HG03135 (cell line): ENCODE measurements at regions not wholly inside any gene's neighbourhood (a gene's known extent, or its start where the extent isn't known, plus 50 kb on each side); places are given as distances from the start of the nearest gene placed in this dataset.
A peak's percentile ranks its signal among the peaks of the same experiment; 100 is the strongest.
"Not testable (repeated sequence)": the region's sequence is repeated elsewhere in the genome, so short reads cannot be mapped to it uniquely, and the experiment has no call there.

Source experiments
- ATAC-seq: cut with Tn5 transposase; IDR thresholded peaks from one replicate; pipeline ENCODE4 v1.9.1; 2021; ENCODE audit warnings: mild to moderate bottlenecking, moderate library complexity; ENCODE audit not compliant: unreplicated experiment

- ATAC-seq = no peak
Observed at GRCh38 chr14:65957631-65958205, 528.5 kb upstream of the CCDC196 start.

GRCh38 chr14:65958664-65959562 lies 527.3 kb upstream of the CCDC196 start:
- ATAC-seq = peak; percentile 57

GRCh38 chr14:65959563-65960024 lies 526.6 kb upstream of the CCDC196 start:
- peak; percentile 74 for ATAC-seq

- no peak for ATAC-seq
Observed at GRCh38 chr14:65961004-65961403, 525.2 kb upstream of the CCDC196 start.

GRCh38 chr14:65962952-65963351 lies 523.2 kb upstream of the CCDC196 start:
- no peak for ATAC-seq

- ATAC-seq = no peak
Observed at GRCh38 chr14:65964366-65964765, 521.8 kb upstream of the CCDC196 start.

- no peak for ATAC-seq
Observed at GRCh38 chr14:65966188-65966587, 520.0 kb upstream of the CCDC196 start.

- ATAC-seq = no peak
Observed at GRCh38 chr14:65972346-65972870, 513.8 kb upstream of the CCDC196 start.

GRCh38 chr14:65972891-65973290 lies 513.3 kb upstream of the CCDC196 start:
- no peak for ATAC-seq

GRCh38 chr14:65975865-65976264 lies 510.3 kb upstream of the CCDC196 start:
- no peak for ATAC-seq

- ATAC-seq = no peak
Observed at GRCh38 chr14:65976761-65977404, 509.3 kb upstream of the CCDC196 start.

- no peak for ATAC-seq
Observed at GRCh38 chr14:65981192-65981843, 504.9 kb upstream of the CCDC196 start.

- no peak for ATAC-seq
Observed at GRCh38 chr14:65986041-65986440, 500.1 kb upstream of the CCDC196 start.

GRCh38 chr14:65989981-65990380 lies 496.2 kb upstream of the CCDC196 start:
- no peak for ATAC-seq

- ATAC-seq = no peak
Observed at GRCh38 chr14:65991104-65991503, 495.1 kb upstream of the CCDC196 start.

GRCh38 chr14:65991935-65992334 lies 494.2 kb upstream of the CCDC196 start:
- not testable (repeated sequence) for ATAC-seq

GRCh38 chr14:65993103-65993502 lies 493.1 kb upstream of the CCDC196 start:
- ATAC-seq = no peak

- ATAC-seq = no peak
Observed at GRCh38 chr14:65993996-65994395, 492.2 kb upstream of the CCDC196 start.

GRCh38 chr14:65997347-65997746 lies 488.8 kb upstream of the CCDC196 start:
- ATAC-seq = no peak

- no peak for ATAC-seq
Observed at GRCh38 chr14:65999865-66000264, 486.3 kb upstream of the CCDC196 start.

- no peak for ATAC-seq
Observed at GRCh38 chr14:66000766-66001165, 485.4 kb upstream of the CCDC196 start.
